Testis (tissue), 2 donors: ENCODE measurements at regions not wholly inside any gene's neighbourhood (a gene's known extent, or its start where the extent isn't known, plus 50 kb on each side); places are given as distances from the start of the nearest gene placed in this dataset.

Experiments used
- CTCF ChIP-seq, 3 experiments: fragments of 450-650 bp in 2 of 3; fragments of 200-600 bp in 1 of 3; sonication (generic) in 1 of 3; IDR thresholded peaks; one replicate each; pipeline ENCODE4 v1.5.1; 2016 to 2019; ENCODE audit warnings: antibody characterized with exemption in 3 of 3, mild to moderate bottlenecking in 2 of 3, moderate library complexity in 1 of 3
- POLR2A ChIP-seq: fragments of 450-650 bp; IDR thresholded peaks from one replicate; pipeline ENCODE4 v1.6.1; 2017; ENCODE audit warnings: antibody characterized with exemption, mild to moderate bottlenecking, moderate library complexity

- no peak for TF ChIP-seq CTCF (IDR thresholded peaks at IDR 0.05)
- no peak for TF ChIP-seq POLR2A
Observed at GRCh38 chr5:164373876-164374275, 868.5 kb downstream of the MAT2B start.
